HG02970 (cell line): ENCODE measurements at regions not wholly inside any gene's neighbourhood (a gene's known extent, or its start where the extent isn't known, plus 50 kb on each side); places are given as distances from the start of the nearest gene placed in this dataset.
"Not testable (repeated sequence)": the region's sequence is repeated elsewhere in the genome, so short reads cannot be mapped to it uniquely, and the experiment has no call there.

ENCODE experiments used
- ATAC-seq: cut with Tn5 transposase; IDR thresholded peaks from one replicate; pipeline ENCODE4 v1.9.1; 2021; ENCODE audit warnings: mild to moderate bottlenecking, moderate library complexity, moderate number of reproducible peaks; ENCODE audit not compliant: unreplicated experiment, low FRiP score

DNA sequence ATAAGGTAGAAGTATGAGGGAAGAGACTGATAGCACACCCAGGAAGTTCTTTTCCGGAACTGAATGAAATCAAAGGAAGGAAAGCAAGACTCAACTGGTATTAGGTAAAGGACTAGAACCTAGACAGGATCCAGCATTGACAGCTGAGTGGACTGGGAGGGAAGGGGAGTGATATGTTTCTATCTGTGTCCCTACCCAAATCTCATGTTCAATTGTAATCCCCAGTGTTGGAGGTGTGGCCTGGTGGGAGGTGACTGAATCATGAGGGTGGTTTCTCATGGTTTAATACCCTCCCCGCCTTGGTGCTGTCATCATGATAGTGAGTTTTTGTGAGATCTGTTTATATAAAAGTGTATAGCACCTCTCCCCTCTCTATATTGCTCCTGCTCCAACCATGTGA lies 415.9 kb upstream of the KCNMB2 start:
- no peak for ATAC-seq

DNA sequence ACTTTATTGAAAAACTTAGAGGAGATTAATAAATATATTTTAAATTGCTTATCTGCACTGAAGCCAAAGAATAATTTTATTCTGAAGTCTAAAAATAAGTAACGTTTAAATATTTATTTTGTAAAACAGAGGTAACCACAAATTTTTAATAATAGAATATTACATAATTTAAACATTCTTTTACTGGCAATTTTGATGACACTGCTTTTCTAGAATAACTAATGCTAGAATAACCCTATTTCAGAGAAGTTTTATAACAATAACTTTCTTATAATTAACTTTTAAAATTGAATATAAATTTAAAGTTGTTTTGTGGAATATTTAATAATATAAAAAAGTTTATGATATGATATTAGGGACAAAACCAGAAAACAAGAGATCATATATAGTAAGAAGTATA lies 409.6 kb upstream of the KCNMB2 start:
- no peak for ATAC-seq

- ATAC-seq: no peak
Measured at GRCh38 chr3:178127221-178127620, 409.0 kb upstream of the KCNMB2 start.

GRCh38 chr3:178129109-178129508 lies 407.1 kb upstream of the KCNMB2 start:
- no peak for ATAC-seq

- ATAC-seq: no peak
Measured at GRCh38 chr3:178131801-178132200, 404.4 kb upstream of the KCNMB2 start.

DNA sequence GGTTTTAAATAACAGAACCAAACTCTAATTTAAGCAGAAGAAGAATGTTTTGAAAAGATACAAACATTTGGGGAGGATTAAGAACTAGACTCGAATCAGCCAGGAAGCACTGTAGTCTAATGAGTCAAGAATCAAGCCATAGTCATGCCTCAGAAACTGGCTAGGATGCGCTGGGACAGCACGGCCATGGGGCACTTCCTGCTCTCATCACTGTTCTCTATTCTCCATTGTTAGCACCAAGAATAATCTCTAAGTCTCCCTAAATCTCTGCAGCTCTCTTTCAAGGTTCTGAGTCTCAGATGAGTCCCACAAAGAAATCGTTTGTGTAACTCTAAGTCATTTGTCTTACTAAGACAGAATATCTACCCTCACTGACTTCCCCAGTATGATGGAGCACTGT lies 399.0 kb upstream of the KCNMB2 start:
- no peak for ATAC-seq

- ATAC-seq: no peak
Measured at GRCh38 chr3:178137831-178138230, 398.4 kb upstream of the KCNMB2 start.

DNA sequence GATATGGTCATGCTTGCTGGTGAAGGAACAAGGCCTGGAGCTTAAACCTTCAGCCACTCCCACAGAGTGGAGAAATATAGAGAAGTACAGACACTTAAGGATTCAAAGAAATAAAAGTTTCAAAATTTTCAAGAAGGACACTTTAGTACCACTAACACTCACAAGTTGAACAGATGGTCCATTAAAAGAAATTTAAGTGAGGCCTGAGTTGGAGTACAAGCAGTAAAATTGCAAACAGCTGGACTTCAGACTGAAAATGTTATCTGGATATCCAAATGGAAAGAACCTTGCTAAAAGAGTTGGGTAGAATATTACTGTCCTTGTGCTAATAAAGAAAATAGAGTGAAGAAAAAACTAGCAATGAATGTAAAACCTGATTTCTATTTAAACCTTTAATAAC lies 397.1 kb upstream of the KCNMB2 start:
- no peak for ATAC-seq

DNA sequence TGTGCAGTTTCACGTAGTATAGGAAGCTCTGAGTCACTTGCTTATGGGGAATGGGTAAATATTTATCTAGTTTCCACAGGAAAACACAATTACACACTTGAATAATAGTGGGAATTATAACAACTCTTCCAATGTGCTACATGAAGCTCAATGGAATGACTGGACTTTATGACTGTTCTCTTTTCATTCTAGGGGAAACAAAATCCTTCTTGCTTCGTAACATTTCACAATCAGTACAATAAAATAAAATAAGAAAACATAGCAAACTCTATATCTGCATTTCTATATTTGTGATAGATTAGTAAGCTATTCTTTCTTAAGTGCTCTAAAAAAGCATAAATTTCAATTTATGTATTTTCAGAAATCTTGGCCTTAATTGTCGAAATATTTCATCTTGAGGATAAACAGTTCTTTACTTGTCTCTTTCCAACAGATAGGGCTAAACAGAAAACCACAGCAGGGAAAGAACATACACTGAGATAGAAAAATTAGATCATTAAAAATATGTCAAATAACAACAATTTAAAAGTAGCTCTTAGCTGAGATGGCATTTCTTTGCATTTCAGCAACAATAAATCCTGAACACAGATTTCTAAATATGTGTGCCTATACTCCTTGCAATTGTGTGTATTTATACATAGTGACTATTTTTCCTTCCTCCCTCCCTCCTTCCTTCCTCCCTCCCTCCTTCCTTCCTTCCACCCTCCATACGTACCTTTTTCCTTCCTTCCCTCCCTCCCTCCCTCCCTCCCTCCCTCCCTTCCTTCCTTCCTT lies 395.5 kb upstream of the KCNMB2 start:
- ATAC-seq: no peak

DNA sequence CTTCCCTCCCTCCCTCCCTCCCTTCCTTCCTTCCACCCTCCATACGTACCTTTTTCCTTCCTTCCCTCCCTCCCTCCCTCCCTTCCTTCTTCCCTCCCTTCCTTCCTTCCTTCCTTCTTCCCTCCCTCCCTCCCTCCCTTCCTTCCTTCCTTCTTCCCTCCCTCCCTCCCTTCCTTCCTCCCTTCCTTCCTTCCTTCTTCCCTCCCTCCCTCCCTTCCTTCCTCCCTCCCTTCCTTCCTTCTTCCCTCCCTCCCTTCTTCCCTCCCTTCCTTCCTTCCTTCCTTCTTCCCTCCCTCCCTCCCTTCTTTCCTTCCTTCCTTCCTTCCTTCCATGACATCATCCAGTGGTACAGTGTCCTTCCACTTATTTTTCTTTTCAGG lies 394.9 kb upstream of the KCNMB2 start:
- not testable (repeated sequence) for ATAC-seq

DNA sequence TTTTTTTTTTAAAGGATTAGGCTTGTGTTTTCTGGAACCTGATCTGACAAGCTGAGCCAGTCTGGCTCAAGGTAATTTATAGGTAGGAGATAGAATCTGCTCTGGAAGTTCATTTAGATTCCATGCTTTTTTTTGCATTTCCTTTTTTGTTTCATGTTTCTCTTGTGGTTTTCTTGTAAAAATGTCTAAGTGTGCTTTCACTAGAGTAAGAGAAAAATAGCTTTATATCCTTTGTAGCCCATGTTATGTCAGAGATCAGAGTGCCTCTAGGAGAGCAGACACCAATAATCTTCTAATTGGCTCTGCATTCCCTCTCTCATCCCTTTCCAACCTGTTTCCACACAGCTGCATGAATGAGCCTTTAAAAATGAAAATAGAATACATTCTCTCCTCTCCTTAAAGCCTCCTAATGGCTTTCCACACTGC lies 389.8 kb upstream of the KCNMB2 start:
- ATAC-seq: no peak

DNA sequence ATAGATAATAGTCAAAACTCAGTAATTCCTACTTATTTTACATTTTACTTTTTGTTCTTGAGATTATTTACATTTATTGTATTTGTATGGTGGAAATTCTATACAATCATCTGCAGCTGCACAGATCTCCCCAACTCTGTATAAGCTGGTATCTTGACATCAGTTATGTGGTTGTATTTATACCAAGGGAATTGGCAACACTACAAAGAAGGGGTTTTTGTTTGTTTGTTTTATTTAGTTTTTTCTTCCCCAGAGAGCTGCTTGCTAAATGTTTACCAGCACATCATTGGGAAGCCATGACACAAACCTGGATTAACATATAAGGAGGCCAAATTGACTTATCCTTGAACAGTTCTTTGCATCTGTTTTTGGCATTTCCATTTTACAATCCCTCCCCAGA lies 389.2 kb upstream of the KCNMB2 start:
- no peak for ATAC-seq

DNA sequence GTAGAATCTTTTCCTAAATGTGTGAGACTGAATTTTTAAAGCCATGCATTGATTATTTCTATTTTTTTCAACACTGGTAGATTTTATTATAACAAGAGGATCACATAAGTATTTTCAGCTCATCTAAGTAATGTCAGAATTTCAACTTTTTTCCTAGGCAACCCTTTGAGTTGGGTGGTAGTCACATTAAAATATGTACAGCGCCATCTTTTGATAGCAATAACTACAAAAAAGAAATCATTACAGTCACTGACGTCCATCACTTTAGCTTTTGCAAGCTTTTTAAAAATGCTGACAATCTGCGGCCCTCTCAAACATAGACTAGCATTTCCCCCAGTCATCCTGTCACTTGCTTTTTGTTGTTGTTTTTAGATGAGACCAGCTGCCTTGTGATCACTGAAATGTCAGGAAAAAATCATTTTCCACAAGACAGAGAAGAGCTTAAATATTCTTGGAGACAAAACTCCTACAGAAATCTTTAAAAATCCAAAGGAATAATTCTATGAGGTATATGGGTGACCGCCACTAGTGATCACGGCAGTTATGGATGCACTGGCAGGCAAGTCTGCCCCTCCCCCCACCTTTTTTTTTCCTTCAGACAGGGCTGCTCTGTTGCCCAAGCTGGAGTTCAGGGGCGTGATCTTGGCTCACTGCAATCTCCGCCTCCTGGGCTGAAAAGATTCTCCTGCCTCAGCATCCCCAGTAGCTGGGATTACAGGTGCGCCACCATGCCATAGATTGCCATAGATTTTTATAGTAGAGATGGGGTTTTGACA lies 384.0 kb upstream of the KCNMB2 start:
- no peak for ATAC-seq

DNA sequence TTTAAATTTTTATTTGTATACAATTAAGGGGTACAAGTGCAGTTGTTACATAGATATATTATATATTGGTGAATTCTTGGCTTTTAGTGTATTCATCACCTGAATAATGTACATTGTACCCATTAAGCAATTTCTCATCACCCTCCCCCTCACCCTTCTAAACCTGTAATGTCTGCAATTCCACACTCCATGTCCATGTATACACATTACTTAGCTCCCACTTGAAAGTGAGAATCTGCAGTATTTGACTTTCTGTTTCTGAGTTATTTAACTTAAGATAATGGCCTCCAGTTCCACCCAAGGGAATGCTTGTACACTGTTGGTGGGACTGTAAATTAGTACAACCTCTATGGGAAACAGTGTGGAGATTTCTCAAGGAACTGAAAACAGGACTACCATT lies 383.2 kb upstream of the KCNMB2 start:
- no peak for ATAC-seq

DNA sequence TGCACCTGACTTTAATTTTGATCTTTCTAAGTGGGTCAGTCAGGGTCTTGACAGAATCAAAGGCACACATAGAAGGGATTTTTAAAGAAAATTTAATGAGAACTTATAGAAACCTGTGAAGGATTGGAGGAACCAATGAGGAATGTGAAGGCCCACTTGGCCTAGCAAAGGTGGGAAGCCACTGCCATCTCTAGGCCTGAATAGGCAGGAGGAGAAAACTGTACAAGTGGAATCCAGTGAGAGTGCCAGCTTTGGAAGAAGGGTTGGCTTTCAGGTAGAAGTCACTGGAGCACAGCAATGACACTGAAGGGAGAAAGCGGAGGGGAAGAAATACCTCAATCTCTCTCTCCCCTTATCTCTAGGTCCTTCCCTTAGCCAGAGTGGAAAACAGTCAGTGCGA lies 380.7 kb upstream of the KCNMB2 start:
- ATAC-seq: no peak

DNA sequence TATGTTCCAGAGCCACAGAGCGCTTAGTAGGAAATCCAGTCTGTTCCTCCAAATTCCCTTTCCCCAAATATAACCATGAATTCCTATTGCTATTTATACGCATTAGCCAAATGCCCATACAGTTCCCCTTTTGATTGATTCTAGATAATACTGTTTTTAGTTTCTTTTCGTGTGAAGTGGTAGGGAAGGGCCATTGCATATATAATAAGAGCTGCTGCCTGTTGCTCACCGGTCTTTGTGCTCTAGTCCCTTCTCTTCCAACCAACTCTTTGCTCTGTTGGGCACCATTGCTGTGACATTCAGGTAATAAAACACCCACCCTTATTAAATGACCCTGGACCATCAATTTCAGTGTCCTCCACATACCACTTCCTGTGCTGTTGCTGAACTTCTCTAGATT lies 379.9 kb upstream of the KCNMB2 start:
- no peak for ATAC-seq

GRCh38 chr3:178159691-178160220 lies 376.5 kb upstream of the KCNMB2 start:
- no peak for ATAC-seq

DNA sequence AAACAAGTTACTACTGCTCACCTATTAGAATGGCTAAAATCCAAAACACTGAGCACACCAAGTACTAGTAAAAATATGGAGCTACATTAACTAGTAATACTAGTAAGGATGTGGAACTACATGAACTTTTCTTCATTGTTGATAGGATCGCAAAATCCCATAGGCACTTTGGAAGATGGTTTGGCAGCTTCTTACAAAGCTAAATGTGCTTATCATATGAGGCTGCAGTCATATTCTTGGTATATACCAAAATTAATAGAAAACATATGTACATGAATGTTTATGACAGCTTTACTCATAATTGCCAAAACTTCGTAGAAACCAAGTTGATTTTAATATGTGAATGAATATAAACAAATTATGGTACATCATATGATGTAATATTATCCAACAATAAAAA lies 366.8 kb upstream of the KCNMB2 start:
- no peak for ATAC-seq

DNA sequence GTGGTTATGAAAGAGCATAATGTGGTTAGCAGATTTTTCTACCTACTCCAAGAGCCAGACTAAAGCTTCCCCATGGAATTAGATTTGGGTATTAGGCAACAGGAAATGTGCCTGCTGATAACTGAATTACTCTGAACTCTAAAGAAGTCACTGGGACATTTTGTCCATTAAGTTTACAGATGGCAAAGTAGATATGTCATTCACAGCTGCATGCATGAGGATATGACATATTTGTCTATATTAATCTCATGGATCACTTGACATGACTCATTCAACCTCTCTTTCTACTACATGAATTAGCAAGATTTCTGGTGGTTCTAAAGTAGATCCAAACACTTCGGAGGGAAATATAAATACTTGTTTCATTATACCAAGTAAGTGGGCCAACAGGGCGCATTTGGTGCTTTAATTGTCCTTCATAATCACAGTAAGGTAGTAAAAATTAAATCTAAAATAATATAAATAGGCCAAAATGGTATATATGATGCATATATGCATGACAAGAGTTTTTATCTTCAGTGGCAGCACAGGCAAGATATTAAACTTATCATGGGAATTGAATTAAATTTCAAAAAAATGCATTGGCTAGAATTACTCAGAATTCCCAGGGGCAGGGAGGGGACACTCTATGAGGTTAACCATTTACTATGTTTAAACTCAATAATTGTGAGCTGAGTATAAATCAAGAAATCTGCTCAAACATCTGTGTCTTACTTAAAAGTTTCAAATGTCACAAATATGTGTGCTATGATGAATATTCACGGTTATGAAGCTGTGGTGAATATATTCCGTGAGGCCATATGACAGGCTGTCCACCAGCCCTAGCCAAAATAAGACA lies 365.3 kb upstream of the KCNMB2 start:
- ATAC-seq: no peak

GRCh38 chr3:178172121-178172520 lies 364.1 kb upstream of the KCNMB2 start:
- no peak for ATAC-seq
